ENCODE measurements at regions not wholly inside any gene's neighbourhood (a gene's known extent, or its start where the extent isn't known, plus 50 kb on each side); places are given as distances from the start of the nearest gene placed in this dataset.

DNA sequence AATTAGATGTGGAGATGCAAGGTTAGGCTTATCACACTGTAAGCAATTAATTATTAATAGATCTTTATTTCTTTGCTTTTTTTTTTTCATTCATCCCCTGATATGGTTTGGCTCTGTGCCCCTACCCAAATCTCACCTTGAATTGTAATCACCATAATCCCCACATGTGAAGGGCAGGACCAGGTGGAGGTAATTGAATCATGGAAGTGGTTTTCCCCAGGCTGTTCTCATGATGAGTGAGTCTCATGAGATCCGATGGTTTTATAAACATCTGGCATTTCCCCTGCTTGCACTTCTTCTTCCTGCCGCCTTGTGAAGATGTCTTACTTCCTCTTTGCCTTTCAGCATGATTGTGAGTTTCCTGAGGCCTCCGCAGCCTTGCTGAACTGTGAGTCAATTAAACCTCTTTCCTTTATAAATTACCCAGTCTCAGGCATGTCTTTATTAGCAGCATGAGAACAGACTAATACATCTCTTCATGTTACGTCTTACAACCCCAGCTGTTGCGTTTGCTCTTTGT lies 333.8 kb downstream of the CDH26 start:
- TF ChIP-seq ARNTL (CRISPR knock-in tag; IDR thresholded peaks at IDR 0.05; ENCODE audit: borderline replicate concordance, low read depth), result no peak
- no peak for TF ChIP-seq ZFP30 (CRISPR knock-in tag; IDR thresholded peaks at IDR 0.05)
- TF ChIP-seq, protein P1, sequence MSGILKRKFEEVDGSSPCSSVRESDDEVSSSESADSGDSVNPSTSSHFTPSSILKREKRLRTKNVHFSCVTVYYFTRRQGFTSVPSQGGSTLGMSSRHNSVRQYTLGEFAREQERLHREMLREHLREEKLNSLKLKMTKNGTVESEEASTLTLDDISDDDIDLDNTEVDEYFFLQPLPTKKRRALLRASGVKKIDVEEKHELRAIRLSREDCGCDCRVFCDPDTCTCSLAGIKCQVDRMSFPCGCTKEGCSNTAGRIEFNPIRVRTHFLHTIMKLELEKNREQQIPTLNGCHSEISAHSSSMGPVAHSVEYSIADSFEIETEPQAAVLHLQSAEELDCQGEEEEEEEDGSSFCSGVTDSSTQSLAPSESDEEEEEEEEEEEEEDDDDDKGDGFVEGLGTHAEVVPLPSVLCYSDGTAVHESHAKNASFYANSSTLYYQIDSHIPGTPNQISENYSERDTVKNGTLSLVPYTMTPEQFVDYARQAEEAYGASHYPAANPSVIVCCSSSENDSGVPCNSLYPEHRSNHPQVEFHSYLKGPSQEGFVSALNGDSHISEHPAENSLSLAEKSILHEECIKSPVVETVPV (CRISPR knock-in tag; IDR thresholded peaks at IDR 0.05), result no peak
- no peak for TF ChIP-seq ZFP3 (CRISPR knock-in tag; IDR thresholded peaks at IDR 0.05)
- TF ChIP-seq, protein P2, sequence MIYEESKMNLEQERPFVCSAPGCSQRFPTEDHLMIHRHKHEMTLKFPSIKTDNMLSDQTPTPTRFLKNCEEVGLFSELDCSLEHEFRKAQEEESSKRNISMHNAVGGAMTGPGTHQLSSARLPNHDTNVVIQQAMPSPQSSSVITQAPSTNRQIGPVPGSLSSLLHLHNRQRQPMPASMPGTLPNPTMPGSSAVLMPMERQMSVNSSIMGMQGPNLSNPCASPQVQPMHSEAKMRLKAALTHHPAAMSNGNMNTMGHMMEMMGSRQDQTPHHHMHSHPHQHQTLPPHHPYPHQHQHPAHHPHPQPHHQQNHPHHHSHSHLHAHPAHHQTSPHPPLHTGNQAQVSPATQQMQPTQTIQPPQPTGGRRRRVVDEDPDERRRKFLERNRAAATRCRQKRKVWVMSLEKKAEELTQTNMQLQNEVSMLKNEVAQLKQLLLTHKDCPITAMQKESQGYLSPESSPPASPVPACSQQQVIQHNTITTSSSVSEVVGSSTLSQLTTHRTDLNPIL (CRISPR knock-in tag; IDR thresholded peaks at IDR 0.05; ENCODE audit: low read depth), result no peak
- TF ChIP-seq ISL1 (CRISPR knock-in tag; IDR thresholded peaks at IDR 0.05), result no peak
- TF ChIP-seq, protein P3, sequence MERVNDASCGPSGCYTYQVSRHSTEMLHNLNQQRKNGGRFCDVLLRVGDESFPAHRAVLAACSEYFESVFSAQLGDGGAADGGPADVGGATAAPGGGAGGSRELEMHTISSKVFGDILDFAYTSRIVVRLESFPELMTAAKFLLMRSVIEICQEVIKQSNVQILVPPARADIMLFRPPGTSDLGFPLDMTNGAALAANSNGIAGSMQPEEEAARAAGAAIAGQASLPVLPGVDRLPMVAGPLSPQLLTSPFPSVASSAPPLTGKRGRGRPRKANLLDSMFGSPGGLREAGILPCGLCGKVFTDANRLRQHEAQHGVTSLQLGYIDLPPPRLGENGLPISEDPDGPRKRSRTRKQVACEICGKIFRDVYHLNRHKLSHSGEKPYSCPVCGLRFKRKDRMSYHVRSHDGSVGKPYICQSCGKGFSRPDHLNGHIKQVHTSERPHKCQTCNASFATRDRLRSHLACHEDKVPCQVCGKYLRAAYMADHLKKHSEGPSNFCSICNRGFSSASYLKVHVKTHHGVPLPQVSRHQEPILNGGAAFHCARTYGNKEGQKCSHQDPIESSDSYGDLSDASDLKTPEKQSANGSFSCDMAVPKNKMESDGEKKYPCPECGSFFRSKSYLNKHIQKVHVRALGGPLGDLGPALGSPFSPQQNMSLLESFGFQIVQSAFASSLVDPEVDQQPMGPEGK (CRISPR knock-in tag; IDR thresholded peaks at IDR 0.05; ENCODE audit: borderline replicate concordance), result no peak
- no peak for TF ChIP-seq TOX (CRISPR knock-in tag; IDR thresholded peaks at IDR 0.05; ENCODE audit: borderline replicate concordance)
- no peak for TF ChIP-seq ZC3H10 (CRISPR knock-in tag; IDR thresholded peaks at IDR 0.05)
- TF ChIP-seq, protein P4, sequence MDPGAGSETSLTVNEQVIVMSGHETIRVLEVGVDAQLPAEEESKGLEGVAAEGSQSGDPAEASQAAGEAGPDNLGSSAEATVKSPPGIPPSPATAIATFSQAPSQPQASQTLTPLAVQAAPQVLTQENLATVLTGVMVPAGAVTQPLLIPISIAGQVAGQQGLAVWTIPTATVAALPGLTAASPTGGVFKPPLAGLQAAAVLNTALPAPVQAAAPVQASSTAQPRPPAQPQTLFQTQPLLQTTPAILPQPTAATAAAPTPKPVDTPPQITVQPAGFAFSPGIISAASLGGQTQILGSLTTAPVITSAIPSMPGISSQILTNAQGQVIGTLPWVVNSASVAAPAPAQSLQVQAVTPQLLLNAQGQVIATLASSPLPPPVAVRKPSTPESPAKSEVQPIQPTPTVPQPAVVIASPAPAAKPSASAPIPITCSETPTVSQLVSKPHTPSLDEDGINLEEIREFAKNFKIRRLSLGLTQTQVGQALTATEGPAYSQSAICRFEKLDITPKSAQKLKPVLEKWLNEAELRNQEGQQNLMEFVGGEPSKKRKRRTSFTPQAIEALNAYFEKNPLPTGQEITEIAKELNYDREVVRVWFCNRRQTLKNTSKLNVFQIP (CRISPR knock-in tag; IDR thresholded peaks at IDR 0.05; ENCODE audit: borderline replicate concordance, low read depth), result no peak
- TF ChIP-seq ZNF70 (CRISPR knock-in tag; IDR thresholded peaks at IDR 0.05), result no peak
- TF ChIP-seq, protein P5, sequence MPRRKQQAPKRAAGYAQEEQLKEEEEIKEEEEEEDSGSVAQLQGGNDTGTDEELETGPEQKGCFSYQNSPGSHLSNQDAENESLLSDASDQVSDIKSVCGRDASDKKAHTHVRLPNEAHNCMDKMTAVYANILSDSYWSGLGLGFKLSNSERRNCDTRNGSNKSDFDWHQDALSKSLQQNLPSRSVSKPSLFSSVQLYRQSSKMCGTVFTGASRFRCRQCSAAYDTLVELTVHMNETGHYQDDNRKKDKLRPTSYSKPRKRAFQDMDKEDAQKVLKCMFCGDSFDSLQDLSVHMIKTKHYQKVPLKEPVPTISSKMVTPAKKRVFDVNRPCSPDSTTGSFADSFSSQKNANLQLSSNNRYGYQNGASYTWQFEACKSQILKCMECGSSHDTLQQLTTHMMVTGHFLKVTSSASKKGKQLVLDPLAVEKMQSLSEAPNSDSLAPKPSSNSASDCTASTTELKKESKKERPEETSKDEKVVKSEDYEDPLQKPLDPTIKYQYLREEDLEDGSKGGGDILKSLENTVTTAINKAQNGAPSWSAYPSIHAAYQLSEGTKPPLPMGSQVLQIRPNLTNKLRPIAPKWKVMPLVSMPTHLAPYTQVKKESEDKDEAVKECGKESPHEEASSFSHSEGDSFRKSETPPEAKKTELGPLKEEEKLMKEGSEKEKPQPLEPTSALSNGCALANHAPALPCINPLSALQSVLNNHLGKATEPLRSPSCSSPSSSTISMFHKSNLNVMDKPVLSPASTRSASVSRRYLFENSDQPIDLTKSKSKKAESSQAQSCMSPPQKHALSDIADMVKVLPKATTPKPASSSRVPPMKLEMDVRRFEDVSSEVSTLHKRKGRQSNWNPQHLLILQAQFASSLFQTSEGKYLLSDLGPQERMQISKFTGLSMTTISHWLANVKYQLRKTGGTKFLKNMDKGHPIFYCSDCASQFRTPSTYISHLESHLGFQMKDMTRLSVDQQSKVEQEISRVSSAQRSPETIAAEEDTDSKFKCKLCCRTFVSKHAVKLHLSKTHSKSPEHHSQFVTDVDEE (CRISPR knock-in tag; IDR thresholded peaks at IDR 0.05), result no peak
- no peak for TF ChIP-seq SNAI2 (CRISPR knock-in tag; IDR thresholded peaks at IDR 0.05)
